K562 (cell line): ENCODE measurements at regions not wholly inside any gene's neighbourhood (a gene's known extent, or its start where the extent isn't known, plus 50 kb on each side); places are given as distances from the start of the nearest gene placed in this dataset.

ENCODE experiments used
- ATAC-seq: fragments of 200-7000 bp; cut with Tn5 transposase; 3 replicates; pipeline ENCODE4 v1.9.1; 2020; ENCODE audit warnings: moderate library complexity
- BruUV-seq: library from RNA; stranded (reverse); fragments of 400-500 nt; replicated peaks from 2 replicates; lab custom pipeline; 2021; lab: Mats Ljungman, UMichigan
- CTCF ChIA-PET: fragments of 300-600 bp; formaldehyde crosslinking; extraction: SDS; loops from one replicate; lab custom pipeline; 2021; ENCODE audit warnings: low intra/inter-chr PET ratio; lab: Yijun Ruan, JAX
- POLR2A ChIA-PET: fragments of 300-600, 350-650 bp; sonication (Branson Sonifier 250); formaldehyde crosslinking; extraction: SDS; loops from one replicate; lab custom pipeline; 2021; ENCODE audit warnings: antibody characterized with exemption, inconsistent platforms; lab: Yijun Ruan, JAX
- DNase-seq, 4 experiments: peaks; one replicate each; pipeline versions ENCODE4 v3.0.0 to v3.0.0-alpha.2; 2011 to 2018; ENCODE audit warnings: low spot score in 3 of 4, mixed read lengths in 3 of 4; ENCODE audit errors: extremely low read depth in 1 of 4
- FAIRE-seq: peaks from 2 replicates; lab custom pipeline; 2011; peaks lifted over from hg19 to GRCh38; lab: Jason Lieb, UNC
- H2AFZ ChIP-seq: 2 replicates; pipeline ENCODE4 v1.6.0; 2011; ENCODE audit warnings: low read depth, low read length, control low read depth, inconsistent platforms
- H3K27ac ChIP-seq: fragments of 200-600 bp; 3 replicates; pipeline ENCODE4 v1.8.0; 2011; ENCODE audit warnings: low read depth, mild to moderate bottlenecking, control low read depth, inconsistent platforms, low read length, moderate library complexity, mixed read lengths; ENCODE audit errors: extremely low read depth
- H3K27me3 ChIP-seq, 2 experiments: fragments of 300-600 bp in 1 of 2; 2 replicates in 1 of 2; 3 replicates in 1 of 2; pipeline versions ENCODE4 v1.6.0 to v1.8.0; 2011; ENCODE audit warnings: inconsistent platforms in 2 of 2, low read length in 2 of 2, mild to moderate bottlenecking in 1 of 2, mixed read lengths in 1 of 2, moderate library complexity in 1 of 2; ENCODE audit not compliant: control insufficient read depth in 2 of 2, insufficient read depth in 2 of 2
- H3K36me3 ChIP-seq: fragments of 300-600 bp; 3 replicates; pipeline ENCODE4 v1.8.0; 2011; ENCODE audit warnings: mild to moderate bottlenecking, low read length, inconsistent platforms; ENCODE audit not compliant: control insufficient read depth, insufficient read depth
- H3K4me1 ChIP-seq, 2 experiments: fragments of 200-600 bp in 1 of 2; replicated peaks in 1 of 2; 2 replicates in 1 of 2; 3 replicates in 1 of 2; pipeline versions ENCODE4 v1.5.1 to v1.8.0; 2011; ENCODE audit warnings: inconsistent platforms in 2 of 2, low read length in 2 of 2, mild to moderate bottlenecking in 1 of 2, mixed read lengths in 1 of 2, moderate library complexity in 1 of 2; ENCODE audit not compliant: control insufficient read depth in 2 of 2, insufficient read depth in 2 of 2
- H3K4me2 ChIP-seq: 2 replicates; pipeline ENCODE4 v1.6.1; 2011; ENCODE audit warnings: low read length, control low read depth, inconsistent platforms, mixed read lengths; ENCODE audit not compliant: insufficient read depth
- H3K4me3 ChIP-seq: fragments of 200-600 bp; sonication (generic), shearing (Covaris generic); 2 replicates; pipeline ENCODE4 v1.5.1; 2016; ENCODE audit warnings: control low read depth, inconsistent platforms
- H3K79me2 ChIP-seq: fragments of 200-600 bp; 3 replicates; pipeline ENCODE4 v1.8.0; 2011; ENCODE audit warnings: low read length, inconsistent platforms; ENCODE audit not compliant: control insufficient read depth, insufficient read depth
- H3K9ac ChIP-seq, 2 experiments: 2 replicates each; pipeline versions ENCODE4 v1.6.0 to v1.6.1; 2011; ENCODE audit warnings: low read depth in 2 of 2, low read length in 2 of 2, control low read depth in 1 of 2, inconsistent platforms in 1 of 2, mild to moderate bottlenecking in 1 of 2, mixed read lengths in 1 of 2; ENCODE audit not compliant: insufficient read depth in 1 of 2
- H3K9me1 ChIP-seq: one replicate; pipeline ENCODE4 v1.6.0; 2011; ENCODE audit warnings: inconsistent platforms, mild to moderate bottlenecking, low read length, moderate library complexity; ENCODE audit not compliant: control insufficient read depth, insufficient read depth
- H3K9me3 ChIP-seq: replicated peaks from 2 replicates; pipeline ENCODE4 v1.5.1; 2011; ENCODE audit warnings: low read depth, low read length, inconsistent platforms; ENCODE audit not compliant: control insufficient read depth, insufficient read depth
- H4K20me1 ChIP-seq: replicated peaks from 2 replicates; pipeline ENCODE4 v1.6.1; 2011; ENCODE audit warnings: low read length, inconsistent platforms, mixed read lengths; ENCODE audit not compliant: control insufficient read depth, insufficient read depth
- BRF1 ChIP-seq: IDR thresholded peaks from 3 replicates; pipeline ENCODE4 v1.6.1; 2011; ENCODE audit warnings: borderline replicate concordance, mild to moderate bottlenecking; ENCODE audit not compliant: insufficient read length; ENCODE audit errors: extremely low read depth
- ETS1 ChIP-seq: conservative IDR thresholded peaks from 2 replicates; pipeline ENCODE4 v1.6.1; 2011; ENCODE audit warnings: low read depth, mild to moderate bottlenecking, low read length; ENCODE audit not compliant: control insufficient read depth
- EZH2 ChIP-seq: IDR thresholded peaks from 2 replicates; pipeline ENCODE4 v1.6.1; 2012; ENCODE audit warnings: low read depth, mild to moderate bottlenecking, inconsistent platforms, low read length, borderline replicate concordance
- FOXO4 ChIP-seq: fragments of 450-650 bp; formaldehyde crosslinking; IDR thresholded peaks from 2 replicates; pipeline ENCODE4 v1.4.0; 2020; ENCODE audit warnings: mild to moderate bottlenecking, moderate library complexity
- GATA2 ChIP-seq: sonication (generic); formaldehyde crosslinking; IDR thresholded peaks from 2 replicates; pipeline ENCODE4 v1.4.0; 2020; ENCODE audit warnings: mild to moderate bottlenecking, missing genetic modification reagents
- GTF2E2 ChIP-seq: fragments of 200-800 bp; sonication (Bioruptor generic); IDR thresholded peaks from 2 replicates; pipeline ENCODE4 v1.6.1; 2016; ENCODE audit warnings: missing genetic modification characterization, missing compliant biosample characterization
- HNRNPK ChIP-seq: fragments of 200-400 bp; formaldehyde crosslinking; IDR thresholded peaks from one replicate; pipeline ENCODE4 v1.6.1; 2018; ENCODE audit warnings: mild to moderate bottlenecking, low read depth, low read length; ENCODE audit not compliant: poor library complexity, severe bottlenecking
- KLF1 ChIP-seq: fragments of 450-650 bp; IDR thresholded peaks from 2 replicates; pipeline ENCODE4 v1.6.1; 2016; ENCODE audit warnings: missing genetic modification characterization, missing compliant biosample characterization
- KLF6 ChIP-seq: fragments of 250-450 bp; sonication (Bioruptor Pico); IDR thresholded peaks from 2 replicates; pipeline ENCODE4 v1.4.0; 2020; ENCODE audit warnings: mild to moderate bottlenecking, moderate library complexity, borderline replicate concordance
- PHF21A ChIP-seq: fragments of 450-650 bp; IDR thresholded peaks from 2 replicates; pipeline ENCODE4 v1.6.1; 2017; ENCODE audit warnings: low read depth, borderline replicate concordance
- RFX5 ChIP-seq: IDR thresholded peaks from 2 replicates; pipeline ENCODE4 v1.6.1; 2011; ENCODE audit warnings: low read depth, mild to moderate bottlenecking, improper control_type of control experiment, low read length
- SMARCA4 ChIP-seq: fragments of 450-650 bp; IDR thresholded peaks from 2 replicates; pipeline ENCODE4 v1.6.1; 2016
- STAG1 ChIP-seq: sonication (generic); formaldehyde crosslinking; IDR thresholded peaks from 2 replicates; pipeline ENCODE4 v1.5.0; 2020; ENCODE audit warnings: missing genetic modification reagents, borderline replicate concordance
- THRA ChIP-seq: fragments of 450-650 bp; IDR thresholded peaks from 2 replicates; pipeline ENCODE4 v1.6.1; 2017; ENCODE audit warnings: mild to moderate bottlenecking, moderate library complexity
- ZBTB2 ChIP-seq: fragments of 450-650 bp; IDR thresholded peaks from 2 replicates; pipeline ENCODE4 v1.6.1; 2016; ENCODE audit warnings: antibody characterized with exemption
- ZEB2 ChIP-seq: fragments of 450-650 bp; IDR thresholded peaks from 2 replicates; pipeline ENCODE4 v1.6.1; 2016
- ZNF282 ChIP-seq: sonication (generic); formaldehyde crosslinking; IDR thresholded peaks from 2 replicates; pipeline ENCODE4 v1.8.1; 2023; ENCODE audit warnings: missing genetic modification reagents
- ZNF324 ChIP-seq: fragments of 250-450 bp; sonication (Bioruptor Pico); IDR thresholded peaks from 2 replicates; pipeline ENCODE4 v1.4.0; 2020; ENCODE audit warnings: mild to moderate bottlenecking
- ZNF785 ChIP-seq: fragments of 250-450 bp; sonication (Bioruptor Pico); IDR thresholded peaks from 2 replicates; pipeline ENCODE4 v1.4.0; 2020; ENCODE audit warnings: mild to moderate bottlenecking
- WGBS: fragments of 100-300 bp; shearing (Covaris generic); methylation state at CpG from one replicate; pipeline ENCODE4 v1.1.6; 2016; ENCODE audit warnings: low coverage, mixed read lengths; ENCODE audit not compliant: insufficient coverage; ENCODE audit errors: missing lambda C conversion rate; 5-methylcytosine and 5-hydroxymethylcytosine counted together
- in situ Hi-C: fragments of 300-500 bp; cut with MboI; formaldehyde crosslinking; loops from 4 replicates; pipeline ENCODE4 v1.15.0; 2018; ENCODE audit warnings: inconsistent platforms, mixed read lengths
- intact Hi-C: fragments of 100-400 bp; cut with micrococcal nuclease; formaldehyde crosslinking; loops from 2 replicates; pipeline ENCODE4 v1.14.2; 2022

- Histone ChIP-seq H3K27ac (no peak overlapping the region), H3K9me3 (no peaks in the 10 kb centered on the region), H3K4me3 (no peak overlapping the region), H3K36me3 (no peaks in the 10 kb centered on the region), H3K9ac (no peak overlapping the region), H3K27me3 (no peaks in the 10 kb centered on the region), H3K4me1 (no peaks in the 10 kb centered on the region), H3K9me1 (no peaks in the 10 kb centered on the region), H4K20me1 (no peaks in the 10 kb centered on the region), H3K4me2 (no peak overlapping the region), H2AFZ (no peak overlapping the region), H3K79me2 (no peaks in the 10 kb centered on the region)
- ChIA-PET CTCF (no interaction called here), POLR2A (no interaction called here)
- no peak for ATAC-seq
- no TSS peak for BruUV-seq
- intact Hi-C loops, result no loop called here
- TF ChIP-seq ZEB2 (no peak), ZBTB2 (no peak), ZNF324 (CRISPR knock-in tag) (no peak), PHF21A (no peak), RFX5 (no peak), GATA2 (CRISPR knock-in tag) (no peak), EZH2 (no peak), KLF1 (tag) (no peak), BRF1 (no peak), STAG1 (CRISPR knock-in tag) (no peak), ETS1 (no peak), HNRNPK (no peak), FOXO4 (CRISPR knock-in tag) (no peak), ZNF282 (CRISPR knock-in tag) (no peak), THRA (no peak), KLF6 (CRISPR knock-in tag) (no peak), GTF2E2 (tag) (no peak), ZNF785 (CRISPR knock-in tag) (no peak), SMARCA4 (no peak)
- 0% methylated on average over 1 of the region's 1 CpG for whole genome bisulfite sequencing
- no peak for FAIRE-seq
- in situ Hi-C loops, result no loop called here
- DNase-seq, result no peak
Observed at GRCh38 chr13:34654203-34654602, 287.9 kb upstream of the NBEA start.
